Esophagus muscularis mucosa (tissue), 4 donors: ENCODE measurements at regions not wholly inside any gene's neighbourhood (a gene's known extent, or its start where the extent isn't known, plus 50 kb on each side); places are given as distances from the start of the nearest gene placed in this dataset.
"Not testable (repeated sequence)": the region's sequence is repeated elsewhere in the genome, so short reads cannot be mapped to it uniquely, and the experiment has no call there.

Experiments used
- DNase-seq: peaks from one replicate; pipeline ENCODE4 v3.0.0-alpha.2; 2017; ENCODE audit errors: extremely low spot score
- H3K27ac ChIP-seq, 4 donors: fragments of 200-600 bp; sonication (generic); replicated peaks in 1 of 4; 1 replicate in 3 of 4; 2 replicates in 1 of 4; pipeline ENCODE4 v1.5.1; 2016 to 2019; ENCODE audit warnings: mild to moderate bottlenecking in 1 of 4
- H3K27me3 ChIP-seq, 4 donors: fragments of 200-600 bp; sonication (generic); one replicate each; pipeline versions ENCODE4 v1.5.1 to v1.6.0; 2016 to 2019
- H3K36me3 ChIP-seq, 4 donors: fragments of 200-600 bp; sonication (generic); one replicate each; pipeline ENCODE4 v1.5.1; 2016 to 2019
- H3K4me1 ChIP-seq, 4 donors: fragments of 200-600 bp; sonication (generic); one replicate each; pipeline ENCODE4 v1.5.1; 2016 to 2019
- H3K4me3 ChIP-seq, 4 donors: fragments of 200-600 bp; sonication (generic); 1 replicate in 2 of 4; 2 replicates in 2 of 4; pipeline ENCODE4 v1.5.1; 2016 to 2019; ENCODE audit warnings: mild to moderate bottlenecking in 4 of 4, moderate library complexity in 1 of 4
- H3K9me3 ChIP-seq, 4 donors: fragments of 200-600 bp; sonication (generic); 1 replicate in 3 of 4; 2 replicates in 1 of 4; pipeline ENCODE4 v1.5.1; 2016 to 2019
- EP300 ChIP-seq: sonication (generic); formaldehyde crosslinking; IDR thresholded peaks from one replicate; pipeline ENCODE4 v1.6.1; 2017; ENCODE audit warnings: antibody characterized with exemption
- POLR2A ChIP-seq: fragments of 450-650 bp; IDR thresholded peaks from one replicate; pipeline ENCODE4 v1.6.1; 2017; ENCODE audit warnings: antibody characterized with exemption, moderate library complexity, mild to moderate bottlenecking, low read depth
- POLR2AphosphoS5 ChIP-seq, 2 donors: sonication (generic); formaldehyde crosslinking; IDR thresholded peaks; one replicate each; pipeline ENCODE4 v1.6.1; 2017; ENCODE audit warnings: antibody characterized with exemption in 2 of 2
- WGBS: methylation state at CpG from one replicate; pipeline ENCODE4 v1.1.5; 2018; 5-methylcytosine and 5-hydroxymethylcytosine counted together
- intact Hi-C: fragments of 100-400 bp; cut with DNase I; formaldehyde crosslinking; loops from one replicate; pipeline ENCODE4 v1.15.1; 2023
- TF ChIP-seq, protein P1 (sequence below), 3 experiments: fragments of 200-600 bp in 2 of 3; fragments of 450-650 bp in 1 of 3; sonication (generic) in 2 of 3; IDR thresholded peaks; one replicate each; pipeline ENCODE4 v1.5.1; 2017 to 2019; ENCODE audit warnings: antibody characterized with exemption in 3 of 3, mild to moderate bottlenecking in 2 of 3, moderate library complexity in 1 of 3

DNA sequence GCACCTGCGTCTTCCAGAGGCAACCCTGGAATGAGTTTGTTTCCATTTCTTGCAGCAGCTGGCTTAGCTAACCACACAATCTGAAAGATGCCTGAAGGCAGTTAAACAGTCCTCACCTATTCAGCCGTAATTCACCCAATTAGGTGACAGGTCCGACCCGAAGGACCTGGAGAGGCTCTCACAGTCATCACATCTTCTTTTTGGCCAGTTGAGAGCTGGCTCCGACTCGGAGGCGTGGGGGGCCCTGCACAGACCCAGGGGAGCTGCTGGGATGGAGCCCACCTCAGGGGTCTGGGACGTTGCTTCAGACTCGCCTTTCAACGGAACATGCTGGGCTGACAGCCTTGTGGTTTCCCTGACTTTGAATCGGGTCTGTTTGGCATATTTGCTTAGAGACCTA lies 187.3 kb downstream of the RTP5 start:
- TF ChIP-seq POLR2A: no peak
- Histone ChIP-seq H3K4me1 (no peaks in the 10 kb centered on the region), H3K9me3 (peaks cover 0 to 9% (median 2%) of the 10 kb centered on the region in 4 donors), H3K4me3 (no peak overlapping the region), H3K27me3 (peaks cover 0 to 51% (median 2%) of the 10 kb centered on the region in 4 donors), H3K27ac (no peak overlapping the region), H3K36me3 (no peaks in the 10 kb centered on the region)
- intact Hi-C loops: no loop called here
- WGBS: 53% methylated on average over 11 of the region's 11 CpGs
- DNase-seq: no peak

DNA sequence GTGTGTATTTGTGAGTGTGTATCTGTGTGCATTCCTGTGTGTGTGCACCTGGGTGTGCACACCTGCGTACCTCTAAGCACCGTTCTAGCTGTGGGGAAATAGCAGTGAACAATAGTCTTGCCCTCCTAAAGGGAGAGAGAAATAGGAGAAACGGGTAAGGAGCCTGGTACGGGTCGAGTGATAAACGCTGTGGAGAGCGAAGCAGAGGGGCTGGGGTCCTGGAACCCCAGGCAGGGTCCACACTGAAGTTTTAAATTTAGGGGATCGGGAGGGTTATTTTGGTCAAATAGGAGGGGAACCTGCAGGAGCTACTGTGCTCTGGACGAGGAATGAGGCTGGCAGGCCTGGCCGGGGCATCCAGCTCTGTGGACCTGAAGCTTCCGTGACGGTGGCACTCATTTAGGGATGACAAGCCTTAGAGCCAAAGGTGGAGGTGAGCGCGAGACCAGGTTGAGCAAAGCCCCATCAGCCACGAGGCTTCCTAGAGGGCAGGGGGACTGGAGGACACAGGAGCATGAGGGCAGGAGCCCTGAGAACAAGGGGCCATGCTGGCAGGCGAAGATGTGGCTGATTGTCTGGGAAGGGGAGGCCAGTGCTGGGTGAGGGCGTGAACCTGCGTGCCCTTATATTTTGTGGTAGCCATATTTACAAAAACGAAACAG lies 188.0 kb downstream of the RTP5 start:
- TF ChIP-seq, protein P1, sequence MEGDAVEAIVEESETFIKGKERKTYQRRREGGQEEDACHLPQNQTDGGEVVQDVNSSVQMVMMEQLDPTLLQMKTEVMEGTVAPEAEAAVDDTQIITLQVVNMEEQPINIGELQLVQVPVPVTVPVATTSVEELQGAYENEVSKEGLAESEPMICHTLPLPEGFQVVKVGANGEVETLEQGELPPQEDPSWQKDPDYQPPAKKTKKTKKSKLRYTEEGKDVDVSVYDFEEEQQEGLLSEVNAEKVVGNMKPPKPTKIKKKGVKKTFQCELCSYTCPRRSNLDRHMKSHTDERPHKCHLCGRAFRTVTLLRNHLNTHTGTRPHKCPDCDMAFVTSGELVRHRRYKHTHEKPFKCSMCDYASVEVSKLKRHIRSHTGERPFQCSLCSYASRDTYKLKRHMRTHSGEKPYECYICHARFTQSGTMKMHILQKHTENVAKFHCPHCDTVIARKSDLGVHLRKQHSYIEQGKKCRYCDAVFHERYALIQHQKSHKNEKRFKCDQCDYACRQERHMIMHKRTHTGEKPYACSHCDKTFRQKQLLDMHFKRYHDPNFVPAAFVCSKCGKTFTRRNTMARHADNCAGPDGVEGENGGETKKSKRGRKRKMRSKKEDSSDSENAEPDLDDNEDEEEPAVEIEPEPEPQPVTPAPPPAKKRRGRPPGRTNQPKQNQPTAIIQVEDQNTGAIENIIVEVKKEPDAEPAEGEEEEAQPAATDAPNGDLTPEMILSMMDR (IDR thresholded peaks at IDR 0.05): no peak
- no peak for TF ChIP-seq POLR2A
- TF ChIP-seq POLR2AphosphoS5 (IDR thresholded peaks at IDR 0.05): no peak
- TF ChIP-seq EP300: no peak
- DNase-seq: no peak
- Histone ChIP-seq H3K4me3 (no peak overlapping the region), H3K4me1 (no peaks in the 10 kb centered on the region), H3K36me3 (no peaks in the 10 kb centered on the region), H3K27me3 (peaks cover 0 to 47% (median 2%) of the 10 kb centered on the region in 4 donors), H3K9me3 (peaks cover 0 to 9% (median 2%) of the 10 kb centered on the region in 4 donors), H3K27ac (no peak overlapping the region)
- intact Hi-C loops: no loop called here
- 83% methylated on average over 19 of the region's 19 CpGs for WGBS

DNA sequence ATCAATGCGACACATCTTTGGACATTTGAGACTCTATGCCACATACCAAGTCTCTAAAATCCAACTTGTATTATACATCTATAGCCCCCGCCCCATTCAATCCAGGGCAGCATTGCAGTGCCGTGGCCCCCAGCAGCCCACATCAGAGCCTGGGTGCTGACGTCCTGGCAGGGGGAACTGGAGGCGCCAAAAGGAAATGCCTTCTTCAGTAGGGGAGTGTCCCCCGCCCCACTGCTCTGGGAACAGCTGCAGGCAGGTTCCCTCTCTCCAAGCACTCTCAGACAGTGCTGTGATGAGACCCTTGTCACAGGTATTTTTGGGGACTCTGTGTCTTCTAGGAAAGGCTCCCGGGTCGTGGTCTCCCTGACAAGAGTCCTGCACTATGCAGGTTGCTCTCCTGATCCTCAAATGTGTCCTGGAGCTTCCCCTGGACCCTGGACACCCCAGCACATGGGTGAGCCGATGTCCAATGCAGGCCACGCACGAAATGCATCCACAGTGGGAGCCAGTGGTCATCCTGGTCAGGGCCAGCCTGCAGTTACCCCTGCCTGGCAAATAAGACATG lies 188.7 kb downstream of the RTP5 start:
- Histone ChIP-seq H3K27ac (no peak overlapping the region), H3K27me3 (peaks cover 0 to 46% (median 2%) of the 10 kb centered on the region in 4 donors), H3K4me1 (no peaks in the 10 kb centered on the region), H3K36me3 (no peaks in the 10 kb centered on the region), H3K9me3 (peaks cover 0 to 9% (median 2%) of the 10 kb centered on the region in 4 donors), H3K4me3 (no peak overlapping the region)
- DNase-seq: no peak
- intact Hi-C loops: no loop called here
- TF ChIP-seq POLR2AphosphoS5 (IDR thresholded peaks at IDR 0.05): no peak
- no peak for TF ChIP-seq POLR2A
- TF ChIP-seq, protein P1 (IDR thresholded peaks at IDR 0.05): no peak
- TF ChIP-seq EP300: no peak
- 71% methylated on average over 5 of the region's 11 CpGs for WGBS

DNA sequence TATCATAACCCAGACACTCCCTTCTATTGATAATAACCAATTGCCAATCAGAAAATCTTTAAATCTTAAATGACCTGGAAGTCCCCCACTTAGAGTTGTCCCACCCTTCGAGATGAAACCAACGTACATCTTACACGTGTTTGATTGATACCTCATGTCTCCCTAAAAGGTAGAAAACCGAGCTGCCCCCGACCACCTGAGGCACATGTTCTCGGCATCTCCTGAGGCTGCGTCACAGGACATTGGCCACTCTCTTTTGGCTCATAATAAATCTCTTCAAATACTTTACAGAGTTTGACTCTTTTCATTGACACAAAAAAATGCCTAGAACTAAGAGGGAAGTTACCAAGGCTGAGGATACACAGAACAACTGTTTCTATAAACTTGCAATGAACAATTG lies 190.0 kb downstream of the RTP5 start:
- DNase-seq: no peak
- TF ChIP-seq, protein P1 (IDR thresholded peaks at IDR 0.05): no peak
- TF ChIP-seq EP300 (no peak), POLR2A (no peak)
- intact Hi-C loops: no loop called here
- H3K27ac ChIP-seq: no peak overlapping the region
- 89% methylated on average over 7 of the region's 7 CpGs for WGBS
- no peak overlapping the region for H3K4me3 ChIP-seq
- H3K36me3 ChIP-seq: no peaks in the 10 kb centered on the region
- H3K4me1 ChIP-seq: no peaks in the 10 kb centered on the region
- H3K27me3 ChIP-seq: peaks cover 0 to 46% (median 2%) of the 10 kb centered on the region in 4 donors
- peaks cover 0 to 9% (median 2%) of the 10 kb centered on the region in 4 donors for H3K9me3 ChIP-seq

DNA sequence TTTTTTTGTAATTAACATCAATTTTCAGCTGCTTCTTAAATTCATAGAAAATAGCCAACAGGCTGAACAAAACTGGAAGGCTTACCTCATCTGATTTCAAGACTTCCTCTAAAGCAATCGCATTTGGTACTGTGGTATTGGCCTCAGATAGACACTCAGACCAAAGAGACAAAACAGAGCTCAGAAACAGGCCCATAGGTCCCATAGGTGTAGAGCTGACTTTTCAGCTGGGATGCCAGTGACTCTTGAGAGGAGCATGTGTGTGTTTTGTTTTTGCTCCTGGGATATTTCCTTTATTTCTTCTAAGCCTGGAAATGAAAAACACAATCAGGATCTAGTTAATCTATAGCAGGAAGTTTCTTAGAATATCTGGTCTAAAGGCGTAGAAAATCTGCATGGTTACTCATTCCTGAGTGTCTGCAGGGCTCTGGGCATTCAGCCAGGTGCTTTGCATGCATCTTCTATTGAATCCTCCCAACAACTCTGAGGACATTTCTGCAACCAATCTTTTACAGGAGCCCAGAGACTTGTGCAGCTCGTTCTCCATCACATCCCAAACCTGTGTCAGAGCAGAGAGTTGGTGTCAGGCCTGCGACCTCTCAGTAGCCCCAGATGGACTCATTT lies 190.8 kb downstream of the RTP5 start:
- Histone ChIP-seq H3K27me3 (peaks cover 0 to 46% (median 2%) of the 10 kb centered on the region in 4 donors), H3K9me3 (peaks cover 0 to 9% (median 2%) of the 10 kb centered on the region in 4 donors), H3K4me1 (no peaks in the 10 kb centered on the region), H3K36me3 (no peaks in the 10 kb centered on the region), H3K4me3 (no peak overlapping the region), H3K27ac (no peak overlapping the region)
- TF ChIP-seq POLR2AphosphoS5 (IDR thresholded peaks at IDR 0.05) (no peak), POLR2A (no peak), EP300 (no peak)
- TF ChIP-seq, protein P1 (IDR thresholded peaks at IDR 0.05): no peak
- intact Hi-C loops: no loop called here
- DNase-seq: no peak
- WGBS: 50% methylated on average over 4 of the region's 4 CpGs

DNA sequence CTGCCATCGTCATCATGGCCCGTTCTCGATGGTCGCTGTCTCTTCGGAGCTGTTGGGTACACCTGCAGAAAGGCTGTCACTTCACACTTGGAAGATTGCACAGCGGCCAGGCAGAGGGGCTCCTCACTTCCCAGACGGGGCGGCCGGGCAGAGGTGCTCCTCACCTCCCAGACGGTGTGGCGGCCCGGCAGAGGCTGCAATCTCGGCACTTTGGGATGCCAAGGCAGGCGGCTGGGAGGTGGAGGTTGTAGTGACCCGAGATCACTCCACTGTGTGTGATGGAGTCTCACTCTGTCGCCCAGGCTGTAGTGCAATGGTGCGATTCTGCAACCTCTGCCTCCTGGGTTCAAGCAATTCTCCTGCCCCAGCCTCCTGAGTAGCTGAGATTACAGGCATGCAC lies 192.4 kb downstream of the RTP5 start:
- H3K4me1 ChIP-seq, H3K36me3 ChIP-seq, H3K27ac ChIP-seq, H3K9me3 ChIP-seq, intact Hi-C loops, DNase-seq, H3K4me3 ChIP-seq: not testable (repeated sequence)
- H3K27me3 ChIP-seq: peaks cover 0 to 40% (median 2%) of the 10 kb centered on the region in 4 donors
- 82% methylated on average over 8 of the region's 17 CpGs for WGBS
